ENCODE measurements at regions not wholly inside any gene's neighbourhood (a gene's known extent, or its start where the extent isn't known, plus 50 kb on each side); places are given as distances from the start of the nearest gene placed in this dataset.

DNA sequence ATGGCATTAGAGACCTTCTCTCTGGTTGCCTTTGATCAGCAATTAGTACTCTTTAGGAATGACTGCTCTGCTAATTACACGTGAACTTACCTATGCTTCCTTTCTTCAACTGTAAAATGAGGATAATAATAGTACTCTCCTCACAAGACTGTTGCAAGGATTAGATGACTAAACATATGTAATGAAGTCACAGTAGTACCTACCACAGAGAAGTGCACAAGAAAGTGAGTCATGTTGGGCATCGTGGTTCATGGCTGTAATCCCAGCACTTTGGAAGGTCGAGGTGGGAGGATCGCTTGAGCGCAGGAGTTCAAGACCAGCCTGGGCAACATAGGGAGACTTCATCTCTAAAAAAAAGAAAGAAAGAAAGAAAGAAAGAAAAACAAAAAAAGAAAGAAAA lies 68.1 kb upstream of the AK4 start:
- Histone ChIP-seq H2BK15ac (ENCODE audit: low read length) (no peak overlapping the region), H3K56ac (replicated peaks; ENCODE audit: insufficient read length, low read depth, low read length) (no peak overlapping the region), H3K9ac (replicated peaks in 1 of 4; ENCODE audit: extremely low read depth in 1 of 4, low read depth in 3 of 4, low read length in 3 of 4) (no peak overlapping the region), H3K79me1 (ENCODE audit: low read depth, low read length) (no peaks in the 10 kb centered on the region), H2BK12ac (ENCODE audit: low read depth, low read length) (no peak overlapping the region), H4K8ac (ENCODE audit: extremely low read depth, insufficient read depth, low read length) (no peak overlapping the region), H3K79me2 (ENCODE audit: control insufficient read depth in 1 of 2, insufficient read depth in 2 of 2, low read length in 2 of 2) (no peaks in the 10 kb centered on the region), H3K4me3 (ENCODE audit: extremely low read depth in 1 of 4, insufficient read depth in 2 of 4, low read depth in 3 of 4, low read length in 4 of 4) (no peak overlapping the region), H4K91ac (replicated peaks; ENCODE audit: insufficient read length, low read length) (no peak overlapping the region), H3K23ac (ENCODE audit: insufficient read length) (no peak overlapping the region), H3K4me2 (ENCODE audit: insufficient read depth in 1 of 2, low read depth in 2 of 2, low read length in 2 of 2) (no peak overlapping the region), H3K36me3 (ENCODE audit: control insufficient read depth in 2 of 4, insufficient read depth in 4 of 4, low read length in 3 of 4) (no peaks in the 10 kb centered on the region), H3K27ac (ENCODE audit: low read depth, low read length) (no peak overlapping the region), H2BK20ac (ENCODE audit: low read length) (no peak overlapping the region), H3K18ac (ENCODE audit: extremely low read depth, low read length) (no peak overlapping the region), H2BK5ac (ENCODE audit: low read depth, low read length) (no peak overlapping the region), H3K4me1 (replicated peaks in 1 of 4; ENCODE audit: control insufficient read depth in 3 of 4, insufficient read depth in 4 of 4, low read length in 3 of 4) (no peaks in the 10 kb centered on the region), H2AK5ac (ENCODE audit: low read depth, low read length) (no peak overlapping the region), H3K9me3 (ENCODE audit: insufficient read depth in 2 of 2, low read depth in 1 of 2, low read length in 1 of 2) (no peaks in the 10 kb centered on the region), H2BK120ac (replicated peaks; ENCODE audit: low read depth, low read length) (no peak overlapping the region), H3K14ac (ENCODE audit: insufficient read length) (no peak overlapping the region), H3K27me3 (replicated peaks in 1 of 4; ENCODE audit: control insufficient read depth in 3 of 4, extremely low read depth in 1 of 4, insufficient read depth in 3 of 4, low read length in 3 of 4) (no peaks in the 10 kb centered on the region), H4K5ac (ENCODE audit: insufficient read length, low read depth, low read length) (no peak overlapping the region), H2AFZ (ENCODE audit: low read length) (no peak overlapping the region), H3K4ac (replicated peaks; ENCODE audit: insufficient read length, low read depth, low read length) (no peak overlapping the region), H4K20me1 (replicated peaks in 1 of 2; ENCODE audit: control insufficient read depth in 1 of 2, insufficient read depth in 2 of 2, low read length in 2 of 2) (no peaks in the 10 kb centered on the region), H3K23me2 (ENCODE audit: low read depth, low read length) (no peaks in the 10 kb centered on the region)
- POLR2A ChIA-PET (ENCODE audit: partially characterized antibody): no interaction called here
- CTCF ChIA-PET (ENCODE audit: partially characterized antibody): interaction anchor here (0.6 kb wide), 1 partner anchor 608 kb away, joined by 4 read pairs; no protein-coding TSS in a partner anchor
- FAIRE-seq (no peak), DNase-seq (ENCODE audit: low read depth in 1 of 2, low spot score in 2 of 2) (no peak)
- WGBS, 2 experiments (ENCODE audit: extremely low coverage in 1 of 2, insufficient coverage in 1 of 2, insufficient read length in 1 of 2, insufficient replicate concordance in 2 of 2, low coverage in 1 of 2, low lambda C conversion rate in 2 of 2, missing lambda C conversion rate in 1 of 2): 91% methylated on average over 5 of the region's 5 CpGs; no CpG with 5 or more reads in 1 of the 2 experiments
- TF ChIP-seq TAF1 (IDR thresholded peaks at IDR 0.05; ENCODE audit: low read depth, low read length): no peak
- no peak for TF ChIP-seq SUZ12 (IDR thresholded peaks at IDR 0.05; ENCODE audit: low read length)
- TF ChIP-seq, protein P1, sequence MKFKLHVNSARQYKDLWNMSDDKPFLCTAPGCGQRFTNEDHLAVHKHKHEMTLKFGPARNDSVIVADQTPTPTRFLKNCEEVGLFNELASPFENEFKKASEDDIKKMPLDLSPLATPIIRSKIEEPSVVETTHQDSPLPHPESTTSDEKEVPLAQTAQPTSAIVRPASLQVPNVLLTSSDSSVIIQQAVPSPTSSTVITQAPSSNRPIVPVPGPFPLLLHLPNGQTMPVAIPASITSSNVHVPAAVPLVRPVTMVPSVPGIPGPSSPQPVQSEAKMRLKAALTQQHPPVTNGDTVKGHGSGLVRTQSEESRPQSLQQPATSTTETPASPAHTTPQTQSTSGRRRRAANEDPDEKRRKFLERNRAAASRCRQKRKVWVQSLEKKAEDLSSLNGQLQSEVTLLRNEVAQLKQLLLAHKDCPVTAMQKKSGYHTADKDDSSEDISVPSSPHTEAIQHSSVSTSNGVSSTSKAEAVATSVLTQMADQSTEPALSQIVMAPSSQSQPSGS (IDR thresholded peaks at IDR 0.05; ENCODE audit: low read length): no peak
- TF ChIP-seq SIN3A (conservative IDR thresholded peaks at IDR 0.05 in 1 of 2, IDR thresholded peaks at IDR 0.05 in 1 of 2; ENCODE audit: low read depth in 1 of 2, low read length in 2 of 2): no peak
- no peak for TF ChIP-seq CHD1 (IDR thresholded peaks at IDR 0.05; ENCODE audit: low read depth, low read length)
- no peak for TF ChIP-seq NANOG (IDR thresholded peaks at IDR 0.05; ENCODE audit: insufficient read depth, low read depth, low read length, poor library complexity, severe bottlenecking)
- no peak for TF ChIP-seq FOSL1 (IDR thresholded peaks at IDR 0.05; ENCODE audit: insufficient read depth, low read depth, low read length)
- no peak for TF ChIP-seq NRF1 (IDR thresholded peaks at IDR 0.05; ENCODE audit: low read depth, low read length)
- TF ChIP-seq SP4 (IDR thresholded peaks at IDR 0.05; ENCODE audit: low read length): no peak
- TF ChIP-seq PHF8 (conservative IDR thresholded peaks at IDR 0.05; ENCODE audit: low read depth, low read length): no peak
- TF ChIP-seq SP1 (IDR thresholded peaks at IDR 0.05; ENCODE audit: low read depth, low read length): no peak
- TF ChIP-seq TAF7 (optimal IDR thresholded peaks at IDR 0.05; ENCODE audit: borderline replicate concordance, low read depth, low read length): no peak
- TF ChIP-seq EZH2 (IDR thresholded peaks at IDR 0.05; ENCODE audit: low read depth, low read length, severe bottlenecking): no peak
- TF ChIP-seq CBX5 (IDR thresholded peaks at IDR 0.05; ENCODE audit: low read depth, low read length): no peak

Data from H1 (cell line).